GM18511 (cell line): ENCODE measurements at regions not wholly inside any gene's neighbourhood (a gene's known extent, or its start where the extent isn't known, plus 50 kb on each side); places are given as distances from the start of the nearest gene placed in this dataset.

ENCODE experiments used
- ATAC-seq: cut with Tn5 transposase; IDR thresholded peaks from one replicate; pipeline ENCODE4 v1.9.1; 2021; ENCODE audit warnings: mild to moderate bottlenecking, moderate library complexity; ENCODE audit not compliant: unreplicated experiment

DNA sequence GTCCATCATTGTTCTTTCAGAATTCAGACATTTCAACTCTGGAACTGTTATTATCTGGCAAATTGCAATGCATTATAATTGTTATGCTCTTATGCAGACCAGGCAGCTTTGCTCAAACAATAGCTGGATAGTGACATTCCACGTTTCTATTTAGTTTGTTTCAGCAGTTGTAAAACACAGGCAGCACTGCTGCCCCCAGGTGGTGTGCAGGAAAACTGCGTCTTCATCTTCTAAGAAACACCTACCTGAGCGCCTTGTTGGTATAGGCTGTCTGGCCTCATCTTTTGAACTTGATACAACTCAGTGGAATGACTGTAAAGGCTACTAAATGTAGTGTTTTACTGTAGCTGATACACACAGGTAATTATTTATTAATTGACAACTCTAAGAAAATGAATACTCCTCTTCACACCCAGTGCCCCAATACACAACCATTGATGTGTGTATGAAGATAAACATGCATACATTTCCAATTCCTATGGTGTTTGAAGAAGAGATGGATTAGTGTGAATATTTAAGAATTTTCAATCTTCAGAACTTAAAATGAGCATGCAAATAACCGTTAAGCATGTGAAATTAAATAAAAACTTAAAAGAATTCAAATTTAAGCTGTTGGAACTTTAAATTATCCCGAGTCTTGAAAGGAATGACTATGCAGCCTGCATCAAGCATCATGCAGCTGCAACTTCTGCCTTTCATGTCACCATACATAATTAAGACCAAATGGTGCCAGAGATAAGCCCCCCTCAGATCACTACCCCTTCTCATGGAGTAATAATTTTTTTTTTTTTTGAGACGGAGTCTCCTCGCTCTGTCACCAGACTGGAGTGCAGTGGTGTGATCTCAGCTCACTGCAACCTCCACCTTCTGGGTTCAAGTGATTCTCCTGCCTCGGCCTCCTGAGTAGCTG is 85.6 kb downstream of the CD8B2 start:
- no peak for ATAC-seq

DNA sequence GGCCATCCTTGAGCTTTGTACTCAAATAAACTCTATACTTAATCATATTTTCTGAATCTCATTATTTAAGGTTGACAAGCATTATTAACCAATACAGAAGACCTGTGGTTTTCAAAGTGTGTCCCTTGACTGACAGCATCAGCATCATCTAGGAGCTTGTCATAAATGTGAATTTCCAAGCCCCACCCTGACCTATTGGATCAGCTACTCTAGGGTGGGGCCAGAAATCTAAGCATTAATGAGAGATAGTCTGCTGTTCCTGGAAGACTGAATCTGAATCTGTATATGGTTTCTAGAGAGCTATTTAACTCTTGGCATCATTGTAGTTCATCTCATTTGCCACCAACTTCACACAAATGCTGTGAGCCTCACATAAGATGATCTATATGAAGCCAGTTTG is 86.6 kb downstream of the CD8B2 start:
- ATAC-seq: no peak

DNA sequence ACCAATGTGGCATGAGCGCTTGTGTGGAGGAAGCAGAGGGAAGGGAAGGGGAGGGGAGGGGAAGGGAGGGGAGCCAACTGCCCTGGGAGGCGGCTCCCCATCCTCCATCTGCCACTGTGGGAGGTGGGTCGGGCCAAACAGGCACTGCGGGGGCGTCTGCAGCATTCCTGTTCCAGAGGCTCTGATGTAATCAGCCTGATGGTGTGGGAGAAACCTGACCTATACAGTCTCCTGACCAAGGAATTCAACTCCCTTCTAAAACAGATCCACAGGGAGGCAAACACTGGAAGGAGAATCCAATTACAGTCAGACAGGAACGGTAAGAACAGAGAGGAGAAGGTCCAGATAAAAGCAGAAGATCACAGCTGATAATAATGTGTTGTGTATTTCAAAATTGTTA is 88.8 kb downstream of the CD8B2 start:
- no peak for ATAC-seq

DNA sequence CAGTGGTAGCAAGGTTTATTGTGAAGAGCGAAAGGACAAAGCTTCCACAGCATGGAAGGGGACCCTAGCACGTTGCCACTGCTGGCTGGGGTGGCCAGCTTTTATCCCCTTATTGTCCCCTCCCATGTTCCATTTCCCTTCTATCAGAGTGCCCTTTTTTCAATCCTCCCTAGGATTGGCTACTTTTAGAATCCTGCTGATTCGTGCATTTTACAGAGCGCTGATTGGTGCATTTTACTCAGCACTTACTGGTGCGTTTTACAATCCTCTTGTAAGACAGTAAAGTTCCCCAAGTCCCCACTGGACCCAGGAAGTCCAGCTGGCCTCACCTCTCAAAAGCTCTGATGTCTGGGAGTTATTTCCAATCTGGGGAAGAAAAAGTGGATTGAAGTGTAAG is 90.1 kb downstream of the CD8B2 start:
- ATAC-seq: no peak

DNA sequence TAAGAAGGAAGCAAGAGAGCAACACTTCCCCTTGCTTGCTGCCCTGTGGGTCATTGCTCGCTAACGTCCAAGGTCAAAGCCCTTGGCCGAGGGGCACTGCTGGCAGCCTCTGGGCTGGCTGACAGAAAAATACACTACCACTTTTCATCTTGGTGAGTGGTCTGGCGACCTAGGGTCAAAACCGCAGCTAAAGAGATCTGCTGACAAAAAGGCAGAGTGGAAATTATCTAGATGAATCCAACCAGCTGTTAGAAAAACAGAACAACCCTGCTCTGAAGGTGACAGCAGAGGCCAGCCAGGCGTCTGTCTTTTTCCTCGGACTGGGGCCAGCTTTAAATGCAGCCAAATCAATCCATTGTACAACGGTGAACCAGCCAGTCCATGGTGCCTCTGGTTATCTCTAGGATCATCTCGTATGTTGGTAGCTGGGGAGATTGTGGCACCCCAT is 92.6 kb downstream of the CD8B2 start:
- ATAC-seq: no peak

DNA sequence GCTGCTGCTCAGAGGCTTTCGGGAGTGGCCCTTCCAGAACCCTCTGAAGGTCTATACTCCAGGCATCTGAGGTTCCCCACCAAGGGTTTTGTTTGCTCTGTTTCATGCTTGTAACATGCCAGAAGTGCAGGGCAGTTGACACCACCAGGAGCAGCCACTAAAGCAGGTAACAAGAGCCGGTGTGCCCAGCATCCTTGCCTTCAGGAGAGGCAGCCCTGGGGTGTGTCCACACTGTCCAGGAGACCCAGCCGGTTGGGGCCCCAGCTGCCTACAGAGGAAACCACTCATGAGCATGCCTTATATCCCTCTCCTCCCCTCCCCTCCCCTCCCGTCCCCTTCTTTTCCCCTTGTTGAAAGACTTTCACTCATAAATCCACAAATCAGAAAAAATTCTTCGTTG is 93.1 kb downstream of the CD8B2 start:
- ATAC-seq: no peak

DNA sequence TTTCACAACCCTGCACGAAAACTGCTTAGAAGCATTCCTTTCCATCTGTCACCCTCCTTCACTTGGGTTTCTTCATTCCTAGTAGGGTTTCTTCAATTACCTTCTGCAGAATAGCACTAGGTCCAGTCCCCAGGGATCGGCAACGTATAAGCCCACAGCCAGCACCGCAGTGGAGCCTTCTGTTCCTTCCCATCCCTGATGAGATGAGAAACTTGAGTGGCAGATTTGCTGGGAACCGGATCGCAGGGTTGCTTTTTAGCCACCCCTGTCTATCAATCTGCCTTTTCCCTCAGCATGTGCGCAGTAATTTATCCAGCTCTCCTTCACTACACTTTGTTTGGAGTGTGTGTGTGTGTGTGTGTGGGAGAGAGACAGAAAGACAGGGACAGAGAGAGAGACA is 94.2 kb downstream of the CD8B2 start:
- ATAC-seq: no peak

DNA sequence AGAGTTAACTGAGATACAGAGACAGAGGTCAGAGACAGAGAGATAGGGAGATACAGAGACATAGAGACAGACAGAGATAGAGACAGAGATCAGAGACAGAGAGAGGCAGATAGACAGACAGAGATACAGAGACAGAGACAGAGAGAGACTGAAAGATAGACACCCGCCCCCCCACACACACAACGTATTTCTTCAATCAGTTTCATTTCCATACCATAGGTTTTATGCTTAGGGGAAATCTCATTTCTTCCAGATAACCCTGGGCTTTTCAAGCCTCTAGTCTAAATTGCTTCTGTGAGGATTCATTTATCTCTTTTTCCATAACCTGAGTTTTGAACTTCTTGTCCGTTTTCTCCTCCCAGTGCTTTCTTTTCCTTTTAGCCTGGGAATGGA is 94.6 kb downstream of the CD8B2 start:
- peak; percentile 25 for ATAC-seq

DNA sequence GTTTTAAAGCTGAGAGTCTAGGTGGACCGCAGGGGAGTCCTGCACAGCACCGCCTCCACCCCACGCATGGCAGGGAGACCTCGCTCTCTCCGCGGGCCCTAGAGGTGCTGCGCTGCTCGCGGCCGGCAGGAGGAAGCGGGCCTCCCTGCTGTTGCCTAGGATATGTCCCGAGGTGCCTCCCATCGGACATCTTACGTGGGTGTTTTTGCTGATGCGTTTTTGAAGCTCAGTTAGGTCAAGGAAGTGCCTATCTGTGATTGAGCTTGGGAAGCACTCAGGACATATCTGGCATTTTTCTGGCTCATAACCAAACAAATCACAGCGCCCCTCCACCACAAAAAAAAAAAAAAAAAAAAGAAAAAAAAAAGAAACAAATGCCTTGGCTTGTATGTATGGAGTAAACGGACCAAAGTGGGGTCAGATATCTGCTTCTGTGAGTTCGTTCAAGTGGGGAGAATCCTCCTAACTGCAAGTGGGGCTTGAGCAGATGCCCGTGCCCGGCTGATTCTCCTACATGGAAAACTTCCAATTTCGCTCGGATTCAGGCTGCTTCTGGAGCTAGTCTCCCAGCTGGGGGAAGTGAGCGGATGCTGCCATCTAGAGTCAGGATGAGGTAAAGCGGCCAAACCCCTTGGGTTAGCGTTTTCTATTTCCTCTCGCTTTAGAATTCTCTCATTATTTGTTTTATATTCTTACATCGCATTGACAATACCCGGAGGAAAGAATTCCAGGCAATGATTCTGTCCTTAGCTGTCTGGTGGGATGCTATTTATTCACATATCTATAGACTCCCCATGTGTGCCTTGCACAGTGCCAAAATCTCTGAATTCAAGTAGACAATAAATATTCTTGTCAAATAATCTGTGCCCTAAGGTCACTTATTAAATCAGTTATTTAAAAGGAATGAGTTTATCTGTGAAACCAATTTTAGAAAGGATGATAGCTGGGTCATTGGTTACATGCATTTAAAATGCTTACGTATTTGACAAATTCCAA is 95.3 kb downstream of the CD8B2 start:
- ATAC-seq: peak; percentile 80

DNA sequence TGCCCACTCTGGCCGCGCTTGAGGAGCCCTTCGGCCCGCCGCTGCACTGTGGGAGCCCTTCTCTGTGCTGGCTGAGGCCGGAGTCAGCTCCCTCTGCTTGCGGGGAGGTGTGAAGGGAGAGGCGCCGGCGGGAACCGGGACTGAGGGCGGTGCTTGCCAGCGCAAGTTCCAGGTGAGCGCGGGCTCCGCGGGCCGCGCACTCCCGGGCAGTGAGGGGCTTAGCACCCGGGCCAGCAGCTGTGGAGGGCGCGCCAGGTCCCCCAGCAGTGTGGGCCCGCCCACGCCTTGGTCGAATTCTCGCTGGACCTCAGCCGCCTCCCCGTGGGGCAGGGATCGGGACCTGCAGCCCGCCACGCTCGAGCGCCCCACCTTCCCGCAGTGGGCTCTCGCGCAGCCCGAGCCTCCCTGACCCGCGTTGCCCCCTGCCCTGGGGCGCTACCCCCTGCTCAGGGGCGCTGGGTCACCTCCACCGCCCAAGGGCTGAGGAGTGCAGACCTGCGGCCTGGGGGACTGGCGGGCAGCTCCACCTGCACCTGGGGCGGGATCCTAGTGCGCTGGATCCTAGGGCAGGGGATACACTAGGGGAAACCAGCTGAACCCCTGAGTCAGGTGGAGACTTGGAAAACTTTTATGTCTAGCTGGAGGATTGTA is 97.3 kb downstream of the CD8B2 start:
- ATAC-seq: no peak

DNA sequence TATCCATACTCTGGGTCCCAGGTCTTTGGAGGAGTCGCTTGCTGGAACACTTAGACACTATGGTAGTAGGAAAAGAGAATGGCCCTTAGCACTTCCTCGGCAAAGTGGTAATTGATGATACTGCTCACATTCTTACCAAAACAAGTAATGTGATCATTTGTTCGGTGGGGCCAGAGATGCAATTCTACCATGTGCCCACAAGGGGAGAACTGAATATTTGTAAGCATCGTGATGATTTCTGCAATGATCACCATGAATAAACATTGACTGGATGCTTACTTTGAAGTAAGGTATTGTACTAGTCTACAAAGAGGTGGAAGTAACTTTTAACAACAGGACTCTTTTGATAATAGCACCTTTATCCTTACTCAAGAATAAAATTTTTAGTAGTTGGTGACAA is 109.7 kb downstream of the CD8B2 start:
- no peak for ATAC-seq

DNA sequence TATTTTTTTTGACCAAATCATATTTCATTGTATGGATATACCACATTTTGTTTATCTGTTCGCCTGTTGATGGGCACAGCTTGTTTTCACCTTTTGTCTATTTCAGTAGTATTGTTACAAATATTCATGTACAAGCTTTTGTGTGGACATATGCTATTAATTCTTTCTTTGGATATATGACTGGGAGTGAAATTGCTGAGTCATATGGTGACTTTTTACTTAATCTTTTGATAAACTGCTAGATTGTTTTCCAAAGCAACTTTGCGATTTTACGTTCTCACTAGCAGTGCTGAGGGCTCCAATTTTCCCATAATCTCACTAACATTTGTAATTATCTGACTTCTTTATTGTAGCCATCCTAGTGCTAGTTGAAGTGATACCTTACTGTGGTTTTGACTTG is 112.4 kb downstream of the CD8B2 start:
- ATAC-seq: no peak

DNA sequence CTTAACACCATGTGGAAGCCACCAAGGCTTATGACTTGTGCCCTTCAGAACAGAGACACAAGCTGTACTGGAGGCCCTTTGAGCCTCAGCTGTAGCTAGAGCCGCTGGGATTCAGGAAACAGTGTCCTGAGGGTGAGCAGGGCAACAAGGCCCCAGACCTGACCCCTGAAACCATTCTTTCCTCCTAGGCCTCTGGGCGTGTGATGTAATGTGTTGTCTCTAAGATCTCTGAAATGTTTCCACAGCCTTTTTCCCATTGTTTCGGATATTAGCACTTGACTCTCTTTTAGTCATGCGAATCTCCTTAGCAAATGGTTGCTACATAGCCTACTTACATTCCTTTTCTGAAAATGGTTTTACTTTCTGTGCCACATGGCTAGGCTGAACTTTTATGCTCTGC is 114.9 kb downstream of the CD8B2 start:
- no peak for ATAC-seq

DNA sequence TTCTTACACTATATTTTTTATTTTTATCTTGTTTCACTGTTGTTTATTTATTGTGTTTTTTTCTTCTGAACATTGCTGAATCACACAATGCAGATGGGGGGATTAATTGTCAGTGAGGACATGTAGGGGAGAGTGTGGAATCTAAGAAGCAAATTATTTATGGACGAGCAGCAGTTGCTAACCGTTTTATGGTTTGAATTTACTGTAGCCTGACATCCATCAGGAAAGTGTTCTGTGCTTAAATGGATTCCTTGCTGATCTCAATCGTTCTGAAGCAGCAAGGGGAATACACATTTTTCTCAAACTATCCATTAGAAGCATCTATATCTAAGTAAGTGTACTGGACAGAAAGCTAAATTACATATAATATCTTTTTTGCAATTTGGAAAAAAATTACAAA is 119.5 kb downstream of the CD8B2 start:
- ATAC-seq: no peak

DNA sequence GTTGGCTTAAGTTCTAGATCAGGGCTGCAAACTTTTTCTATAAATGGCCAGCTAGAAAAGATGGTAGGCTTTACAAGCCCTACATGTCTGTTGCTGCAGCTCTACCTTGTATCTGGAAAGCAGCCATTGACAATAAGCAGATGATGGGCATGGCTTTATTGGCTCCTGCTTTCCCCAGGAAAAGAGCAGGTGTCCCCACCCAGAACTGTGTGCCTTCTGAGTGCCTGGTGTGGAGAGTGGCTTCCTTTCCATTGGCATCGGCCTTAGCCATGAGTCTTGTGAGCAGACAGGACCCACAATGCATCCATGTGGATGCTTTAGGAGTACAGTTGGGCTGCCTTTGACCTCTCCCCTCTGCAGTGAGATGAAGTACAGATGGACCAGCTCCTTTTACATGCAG is 120.2 kb downstream of the CD8B2 start:
- no peak for ATAC-seq

DNA sequence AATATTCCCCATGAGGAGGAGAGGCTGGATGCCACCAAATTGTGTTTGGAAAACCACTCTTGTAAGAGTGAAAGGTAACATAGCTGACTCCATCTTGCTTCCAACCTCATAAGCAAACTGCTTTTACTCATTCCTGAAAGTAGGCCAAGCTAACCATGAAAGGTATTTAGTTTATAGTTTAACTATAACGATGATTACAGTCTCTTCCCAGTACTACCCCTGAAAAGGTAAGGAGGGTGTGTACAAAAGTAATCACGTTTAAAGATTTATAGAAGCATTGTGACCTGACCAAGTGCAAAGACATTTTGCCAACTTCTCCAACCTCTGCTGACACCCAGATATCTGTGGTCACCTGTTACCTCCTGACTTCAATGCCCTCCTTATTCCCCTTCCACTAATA is 122.6 kb downstream of the CD8B2 start:
- no peak for ATAC-seq

DNA sequence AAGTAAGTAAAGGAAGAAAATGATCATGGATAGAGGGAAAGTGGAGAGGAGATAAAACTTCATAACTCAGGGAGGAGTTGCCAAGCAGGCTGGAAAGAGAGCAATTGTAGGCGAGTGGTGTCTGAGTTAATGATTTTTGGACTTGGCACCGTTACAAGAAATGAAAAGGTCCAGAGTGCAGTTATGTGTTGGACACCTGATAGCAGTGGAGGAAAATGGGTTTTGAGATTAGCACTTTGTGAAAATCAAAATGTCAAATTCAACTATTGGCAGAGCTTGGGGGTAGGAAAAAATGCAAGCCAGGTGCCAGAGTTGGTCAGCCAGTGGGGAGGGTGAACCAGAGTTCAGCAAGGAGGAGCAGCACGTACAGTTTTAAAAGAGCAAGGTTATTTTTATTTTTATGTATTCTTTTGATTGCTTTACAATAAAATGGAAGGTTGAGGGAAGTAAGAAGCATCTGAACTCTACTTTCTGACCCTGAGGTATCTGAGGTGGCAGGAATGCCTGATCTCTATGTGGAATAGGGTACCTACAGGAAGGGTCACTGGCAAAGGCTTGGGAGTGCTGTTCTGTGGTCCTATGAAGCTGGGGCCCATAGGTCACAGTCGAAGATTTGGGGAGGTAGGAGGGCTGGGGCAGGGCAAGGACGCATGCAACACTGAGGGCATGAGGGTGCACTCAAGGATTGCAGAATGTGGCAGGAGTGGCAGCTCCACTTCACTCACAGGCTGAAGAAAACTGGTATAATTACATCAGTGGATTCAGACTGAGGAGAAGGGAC is 127.5 kb downstream of the CD8B2 start:
- ATAC-seq: no peak

DNA sequence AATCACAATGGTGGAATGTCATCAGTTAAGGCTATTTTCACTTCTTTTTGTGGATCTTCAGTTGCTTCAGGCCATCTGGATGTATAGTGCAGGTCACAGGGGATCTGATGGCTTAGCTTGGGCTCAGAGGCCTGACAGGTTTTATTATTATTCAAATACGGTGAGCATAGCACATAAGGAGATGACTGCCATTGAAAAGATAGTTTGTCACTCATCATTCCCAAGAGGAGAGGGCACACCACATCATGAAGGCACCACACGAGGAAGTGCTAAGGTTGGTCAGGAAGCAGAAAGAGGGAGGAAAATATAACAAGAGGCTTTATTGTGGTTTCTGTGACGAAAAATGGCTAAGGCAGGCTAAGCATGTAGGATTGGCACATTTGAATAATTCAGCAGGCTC is 131.4 kb downstream of the CD8B2 start:
- no peak for ATAC-seq

DNA sequence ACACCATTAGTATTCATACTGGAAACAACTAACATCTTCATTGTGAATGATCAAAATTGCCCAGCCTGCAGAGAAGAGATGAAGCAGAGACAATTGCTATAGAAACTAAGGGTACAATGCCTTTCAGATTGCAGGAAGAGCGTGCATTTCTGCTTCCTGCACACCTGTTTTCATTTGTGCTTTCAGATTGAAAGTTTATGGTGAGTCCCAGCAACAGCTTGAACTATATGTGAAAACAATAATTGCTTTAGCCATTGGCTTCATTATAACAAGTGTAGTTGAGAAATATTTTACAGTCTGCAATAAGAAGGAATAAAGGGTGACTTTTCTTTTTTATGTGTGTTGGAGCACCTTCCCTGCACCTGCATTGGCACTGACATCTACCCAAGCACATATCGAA is 136.3 kb downstream of the CD8B2 start:
- ATAC-seq: no peak

DNA sequence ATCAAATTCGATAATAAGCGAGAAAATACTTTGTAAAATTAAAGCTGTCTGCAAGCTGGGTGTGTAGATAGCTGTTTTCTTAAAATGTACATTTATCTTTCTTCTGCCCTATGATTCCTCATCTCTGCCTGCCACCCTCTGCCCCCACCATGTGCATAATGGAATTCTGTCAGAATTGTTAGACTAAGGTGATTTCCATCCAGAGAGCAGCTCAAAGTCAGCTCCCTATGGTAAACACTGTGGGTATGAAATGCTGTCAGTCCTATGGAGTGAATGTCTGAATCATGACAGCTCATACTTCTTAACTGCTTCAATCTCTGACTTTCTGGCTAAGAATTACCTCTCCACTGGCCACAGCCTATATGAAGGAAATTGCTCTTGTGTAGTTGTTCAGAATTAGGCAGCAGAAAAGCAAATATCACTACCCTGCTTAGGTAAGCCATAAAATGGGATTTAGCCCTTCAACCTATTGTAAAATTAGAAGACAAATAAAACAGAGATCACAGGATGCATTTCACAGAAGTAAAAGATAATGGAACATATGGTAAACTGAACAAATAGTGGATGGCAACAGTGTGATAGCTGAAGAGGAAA is 137.7 kb downstream of the CD8B2 start:
- no peak for ATAC-seq
